Progenitor cell of endocrine pancreas (in vitro differentiated cells): ENCODE measurements at regions not wholly inside any gene's neighbourhood (a gene's known extent, or its start where the extent isn't known, plus 50 kb on each side); places are given as distances from the start of the nearest gene placed in this dataset.

ENCODE experiments used
- DNase-seq: peaks from one replicate; pipeline ENCODE4 v3.0.0; 2021; ENCODE audit warnings: low spot score; ENCODE audit not compliant: unreplicated experiment
- H3K27ac Mint-ChIP-seq: 2 replicates; pipeline ENCODE4 v1.8.0; 2021; ENCODE audit warnings: mild to moderate bottlenecking, moderate library complexity, mixed read lengths
- H3K27me3 Mint-ChIP-seq: 2 replicates; pipeline ENCODE4 v1.8.0; 2021; ENCODE audit warnings: mixed read lengths
- H3K36me3 Mint-ChIP-seq: 2 replicates; pipeline ENCODE4 v1.8.0; 2022; ENCODE audit warnings: mixed read lengths; ENCODE audit not compliant: insufficient read depth
- H3K4me1 Mint-ChIP-seq: 2 replicates; pipeline ENCODE4 v1.8.0; 2021; ENCODE audit warnings: low read depth, mixed read lengths
- H3K4me3 Mint-ChIP-seq: 2 replicates; pipeline ENCODE4 v1.8.0; 2021; ENCODE audit warnings: low read depth, mild to moderate bottlenecking, moderate library complexity, mixed read lengths
- H3K9me3 Mint-ChIP-seq: 2 replicates; pipeline ENCODE4 v1.8.0; 2021; ENCODE audit warnings: low read depth, mixed read lengths
- TF ChIP-seq, protein P1 (sequence below): fragments of 200-600 bp; sonication (generic); IDR thresholded peaks from one replicate; pipeline ENCODE4 v1.5.0; 2021; ENCODE audit warnings: antibody characterized with exemption, mild to moderate bottlenecking; ENCODE audit not compliant: unreplicated experiment

DNA sequence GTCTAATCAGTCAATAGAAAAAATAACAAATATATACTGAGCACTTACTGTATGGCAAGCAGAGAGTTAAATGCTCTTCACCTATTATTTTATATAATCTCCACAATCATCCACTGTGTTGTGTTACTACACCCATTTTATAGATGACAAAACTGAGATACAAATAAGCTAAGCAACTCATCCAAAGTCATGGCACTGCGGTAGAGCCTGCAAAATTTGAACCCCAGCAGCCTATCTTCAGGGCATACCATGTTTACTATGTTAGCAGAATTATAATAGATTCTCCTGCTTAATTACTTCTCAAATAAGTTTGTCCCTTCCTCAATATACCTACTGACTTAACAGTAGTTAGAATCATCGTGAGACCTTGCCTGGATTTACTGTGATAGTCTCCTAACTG is 53.6 kb upstream of the PCED1B start:
- no peak for DNase-seq
- Mint-ChIP-seq H3K27ac (no peak overlapping the region), H3K4me1 (no peaks in the 10 kb centered on the region), H3K4me3 (no peak overlapping the region), H3K36me3 (no peaks in the 10 kb centered on the region), H3K27me3 (no peaks in the 10 kb centered on the region), H3K9me3 (no peaks in the 10 kb centered on the region)
- TF ChIP-seq, protein P1, sequence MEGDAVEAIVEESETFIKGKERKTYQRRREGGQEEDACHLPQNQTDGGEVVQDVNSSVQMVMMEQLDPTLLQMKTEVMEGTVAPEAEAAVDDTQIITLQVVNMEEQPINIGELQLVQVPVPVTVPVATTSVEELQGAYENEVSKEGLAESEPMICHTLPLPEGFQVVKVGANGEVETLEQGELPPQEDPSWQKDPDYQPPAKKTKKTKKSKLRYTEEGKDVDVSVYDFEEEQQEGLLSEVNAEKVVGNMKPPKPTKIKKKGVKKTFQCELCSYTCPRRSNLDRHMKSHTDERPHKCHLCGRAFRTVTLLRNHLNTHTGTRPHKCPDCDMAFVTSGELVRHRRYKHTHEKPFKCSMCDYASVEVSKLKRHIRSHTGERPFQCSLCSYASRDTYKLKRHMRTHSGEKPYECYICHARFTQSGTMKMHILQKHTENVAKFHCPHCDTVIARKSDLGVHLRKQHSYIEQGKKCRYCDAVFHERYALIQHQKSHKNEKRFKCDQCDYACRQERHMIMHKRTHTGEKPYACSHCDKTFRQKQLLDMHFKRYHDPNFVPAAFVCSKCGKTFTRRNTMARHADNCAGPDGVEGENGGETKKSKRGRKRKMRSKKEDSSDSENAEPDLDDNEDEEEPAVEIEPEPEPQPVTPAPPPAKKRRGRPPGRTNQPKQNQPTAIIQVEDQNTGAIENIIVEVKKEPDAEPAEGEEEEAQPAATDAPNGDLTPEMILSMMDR = no peak

DNA sequence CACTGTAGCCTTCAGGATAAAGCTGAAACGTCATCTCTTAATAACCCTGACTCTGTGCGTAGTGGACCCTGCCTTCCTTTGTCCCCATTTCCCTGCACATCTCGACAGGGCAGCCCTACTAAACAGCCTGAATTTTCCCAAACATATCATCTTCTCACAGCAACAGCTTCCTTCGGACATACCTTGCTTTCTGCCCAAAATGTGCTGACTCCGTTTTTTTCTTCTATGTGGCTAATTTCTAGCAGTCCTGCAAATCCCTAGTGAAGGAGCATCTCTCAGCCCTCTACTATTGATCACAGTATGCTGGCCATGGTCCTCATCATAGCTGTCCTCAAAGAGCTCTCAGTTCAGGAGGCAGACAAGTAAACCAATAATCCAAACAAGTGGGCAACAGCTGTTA is 53.1 kb upstream of the PCED1B start:
- TF ChIP-seq, protein P1 = no peak
- Mint-ChIP-seq H3K9me3 (no peaks in the 10 kb centered on the region), H3K27me3 (no peaks in the 10 kb centered on the region), H3K36me3 (no peaks in the 10 kb centered on the region), H3K27ac (no peak overlapping the region), H3K4me1 (no peaks in the 10 kb centered on the region), H3K4me3 (no peak overlapping the region)
- DNase-seq = no peak
